ENCODE measurements at regions not wholly inside any gene's neighbourhood (a gene's known extent, or its start where the extent isn't known, plus 50 kb on each side); places are given as distances from the start of the nearest gene placed in this dataset.

DNA sequence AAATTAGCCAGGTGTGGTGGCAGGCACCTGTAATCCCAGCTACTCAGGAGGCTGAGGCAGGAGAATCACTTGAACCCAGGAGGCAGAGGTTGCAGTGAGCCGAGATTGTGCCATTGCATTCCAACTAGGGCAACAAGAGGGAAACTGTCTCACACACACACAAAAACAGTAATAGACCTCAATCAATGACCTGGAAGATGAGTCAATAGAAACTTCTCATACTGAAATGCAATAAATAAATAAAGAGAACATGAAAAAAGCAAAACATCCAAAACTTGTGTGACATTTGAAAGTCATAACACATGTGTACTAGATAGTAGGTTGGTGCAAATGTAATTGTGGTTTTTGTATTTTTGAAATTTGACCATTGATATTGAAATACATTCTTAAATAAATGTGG, 1338.5 kb downstream of the AMY1C start:
- TF ChIP-seq, protein P1, sequence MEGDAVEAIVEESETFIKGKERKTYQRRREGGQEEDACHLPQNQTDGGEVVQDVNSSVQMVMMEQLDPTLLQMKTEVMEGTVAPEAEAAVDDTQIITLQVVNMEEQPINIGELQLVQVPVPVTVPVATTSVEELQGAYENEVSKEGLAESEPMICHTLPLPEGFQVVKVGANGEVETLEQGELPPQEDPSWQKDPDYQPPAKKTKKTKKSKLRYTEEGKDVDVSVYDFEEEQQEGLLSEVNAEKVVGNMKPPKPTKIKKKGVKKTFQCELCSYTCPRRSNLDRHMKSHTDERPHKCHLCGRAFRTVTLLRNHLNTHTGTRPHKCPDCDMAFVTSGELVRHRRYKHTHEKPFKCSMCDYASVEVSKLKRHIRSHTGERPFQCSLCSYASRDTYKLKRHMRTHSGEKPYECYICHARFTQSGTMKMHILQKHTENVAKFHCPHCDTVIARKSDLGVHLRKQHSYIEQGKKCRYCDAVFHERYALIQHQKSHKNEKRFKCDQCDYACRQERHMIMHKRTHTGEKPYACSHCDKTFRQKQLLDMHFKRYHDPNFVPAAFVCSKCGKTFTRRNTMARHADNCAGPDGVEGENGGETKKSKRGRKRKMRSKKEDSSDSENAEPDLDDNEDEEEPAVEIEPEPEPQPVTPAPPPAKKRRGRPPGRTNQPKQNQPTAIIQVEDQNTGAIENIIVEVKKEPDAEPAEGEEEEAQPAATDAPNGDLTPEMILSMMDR (IDR thresholded peaks at IDR 0.05): no peak
- no peak for TF ChIP-seq POLR2A (IDR thresholded peaks at IDR 0.05)

All from testis (tissue), 2 donors.